IMR-90 (cell line): ENCODE measurements at regions not wholly inside any gene's neighbourhood (a gene's known extent, or its start where the extent isn't known, plus 50 kb on each side); places are given as distances from the start of the nearest gene placed in this dataset.

Experiments used
- CEBPB ChIP-seq: IDR thresholded peaks from 2 replicates; pipeline ENCODE4 v1.6.1; 2012; ENCODE audit warnings: low read depth, low read length, improper control_type of control experiment
- CHD1 ChIP-seq: IDR thresholded peaks from 2 replicates; pipeline ENCODE4 v1.6.1; 2012; ENCODE audit warnings: low read depth, low read length, improper control_type of control experiment
- CTCF ChIP-seq: conservative IDR thresholded peaks from 2 replicates; pipeline ENCODE4 v1.5.1; 2012; ENCODE audit warnings: mild to moderate bottlenecking, low read depth, low read length, improper control_type of control experiment
- FOS ChIP-seq: fragments of 150-350 bp; IDR thresholded peaks from 2 replicates; pipeline ENCODE4 v1.6.1; 2016; ENCODE audit warnings: low read depth, low read length
- MAFK ChIP-seq: IDR thresholded peaks from 2 replicates; pipeline ENCODE4 v1.6.1; 2012; ENCODE audit warnings: low read depth, low read length, improper control_type of control experiment
- MAZ ChIP-seq: IDR thresholded peaks from 2 replicates; pipeline ENCODE4 v1.6.1; 2012; ENCODE audit warnings: low read depth, mild to moderate bottlenecking, low read length, improper control_type of control experiment, moderate library complexity, borderline replicate concordance
- MXI1 ChIP-seq: IDR thresholded peaks from 2 replicates; pipeline ENCODE4 v1.6.1; 2012; ENCODE audit warnings: low read depth, mild to moderate bottlenecking, low read length, moderate library complexity, borderline replicate concordance
- NFE2L2 ChIP-seq: fragments of 150-350 bp; IDR thresholded peaks from 2 replicates; pipeline ENCODE4 v1.6.1; 2016; ENCODE audit warnings: low read depth, mild to moderate bottlenecking, low read length
- POLR2A ChIP-seq: IDR thresholded peaks from 2 replicates; pipeline ENCODE4 v1.6.1; 2012; ENCODE audit warnings: mild to moderate bottlenecking, low read depth, low read length
- RCOR1 ChIP-seq: IDR thresholded peaks from 2 replicates; pipeline ENCODE4 v1.6.1; 2012; ENCODE audit warnings: mild to moderate bottlenecking, low read length, improper control_type of control experiment; ENCODE audit not compliant: insufficient replicate concordance
- RFX5 ChIP-seq: IDR thresholded peaks from 2 replicates; pipeline ENCODE4 v1.8.0; 2012; ENCODE audit warnings: low read depth, mild to moderate bottlenecking, low read length, moderate library complexity
- SMC3 ChIP-seq: fragments of 150-350 bp; IDR thresholded peaks from 2 replicates; pipeline ENCODE4 v1.6.1; 2016; ENCODE audit warnings: low read depth, mild to moderate bottlenecking, antibody characterized with exemption, low read length, moderate library complexity
- USF2 ChIP-seq: fragments of 150-350 bp; IDR thresholded peaks from 2 replicates; pipeline ENCODE4 v1.6.1; 2017; ENCODE audit warnings: mild to moderate bottlenecking, antibody characterized with exemption, low read length, low read depth

DNA sequence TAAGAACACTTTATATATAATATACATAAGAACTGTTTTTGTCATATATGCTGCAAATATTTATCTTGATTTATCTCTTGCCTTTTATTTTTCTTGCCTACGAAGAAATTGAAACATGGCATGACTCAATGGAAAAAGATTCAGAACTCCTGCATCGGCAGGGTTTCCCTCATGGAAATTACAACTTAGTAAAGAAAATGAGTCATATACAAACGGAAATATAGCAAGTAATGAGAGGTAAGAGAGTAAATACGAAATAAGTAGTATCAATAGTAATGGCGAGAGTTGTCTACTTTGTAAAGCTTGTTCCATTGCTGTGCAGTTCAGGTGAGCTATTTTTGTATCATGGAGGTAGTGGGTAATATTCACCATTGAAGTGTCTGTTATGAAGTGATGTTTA is 350.4 kb downstream of the DDX10 start:
- TF ChIP-seq POLR2A (no peak), CTCF (no peak), MXI1 (no peak), MAZ (no peak), CEBPB (no peak), RFX5 (no peak), USF2 (no peak), RCOR1 (no peak), FOS (peak; percentile 70), CHD1 (no peak), SMC3 (no peak), NFE2L2 (no peak), MAFK (0 out of 2 replicates have a peak, but pooled peaks have one; percentile 19)
